ENCODE measurements at regions not wholly inside any gene's neighbourhood (a gene's known extent, or its start where the extent isn't known, plus 50 kb on each side); places are given as distances from the start of the nearest gene placed in this dataset.

DNA sequence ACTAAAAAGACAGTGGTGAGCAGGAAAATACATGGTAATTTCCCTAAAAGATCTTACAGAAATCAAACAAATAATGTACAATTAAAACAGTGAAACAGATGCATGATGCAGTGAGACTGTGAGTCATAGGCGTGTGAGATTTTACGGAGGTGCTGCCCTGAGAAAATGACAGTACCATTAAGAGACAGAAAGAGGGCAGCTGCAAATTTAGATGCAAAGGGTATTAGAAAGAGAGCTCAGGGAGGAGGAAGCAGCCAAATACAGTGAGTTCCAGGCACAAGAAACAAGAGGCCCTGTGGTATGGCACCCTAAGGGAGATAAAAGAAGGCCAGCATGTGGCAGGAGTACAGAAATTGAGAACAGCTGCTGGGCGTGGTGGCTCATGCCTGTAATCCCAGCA is 88.5 kb upstream of the FIBIN start:
- Histone ChIP-seq H3K4me3 (ENCODE audit: low read depth, low read length) (no peak overlapping the region), H3K4me1 (no peaks in the 10 kb centered on the region), H3K27me3 (no peaks in the 10 kb centered on the region), H3K9me3 (no peaks in the 10 kb centered on the region), H3K36me3 (no peaks in the 10 kb centered on the region)
- TF ChIP-seq, protein P1, sequence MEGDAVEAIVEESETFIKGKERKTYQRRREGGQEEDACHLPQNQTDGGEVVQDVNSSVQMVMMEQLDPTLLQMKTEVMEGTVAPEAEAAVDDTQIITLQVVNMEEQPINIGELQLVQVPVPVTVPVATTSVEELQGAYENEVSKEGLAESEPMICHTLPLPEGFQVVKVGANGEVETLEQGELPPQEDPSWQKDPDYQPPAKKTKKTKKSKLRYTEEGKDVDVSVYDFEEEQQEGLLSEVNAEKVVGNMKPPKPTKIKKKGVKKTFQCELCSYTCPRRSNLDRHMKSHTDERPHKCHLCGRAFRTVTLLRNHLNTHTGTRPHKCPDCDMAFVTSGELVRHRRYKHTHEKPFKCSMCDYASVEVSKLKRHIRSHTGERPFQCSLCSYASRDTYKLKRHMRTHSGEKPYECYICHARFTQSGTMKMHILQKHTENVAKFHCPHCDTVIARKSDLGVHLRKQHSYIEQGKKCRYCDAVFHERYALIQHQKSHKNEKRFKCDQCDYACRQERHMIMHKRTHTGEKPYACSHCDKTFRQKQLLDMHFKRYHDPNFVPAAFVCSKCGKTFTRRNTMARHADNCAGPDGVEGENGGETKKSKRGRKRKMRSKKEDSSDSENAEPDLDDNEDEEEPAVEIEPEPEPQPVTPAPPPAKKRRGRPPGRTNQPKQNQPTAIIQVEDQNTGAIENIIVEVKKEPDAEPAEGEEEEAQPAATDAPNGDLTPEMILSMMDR (IDR thresholded peaks at IDR 0.05; ENCODE audit: low read depth, low read length): no peak
- no peak for DNase-seq

DNA sequence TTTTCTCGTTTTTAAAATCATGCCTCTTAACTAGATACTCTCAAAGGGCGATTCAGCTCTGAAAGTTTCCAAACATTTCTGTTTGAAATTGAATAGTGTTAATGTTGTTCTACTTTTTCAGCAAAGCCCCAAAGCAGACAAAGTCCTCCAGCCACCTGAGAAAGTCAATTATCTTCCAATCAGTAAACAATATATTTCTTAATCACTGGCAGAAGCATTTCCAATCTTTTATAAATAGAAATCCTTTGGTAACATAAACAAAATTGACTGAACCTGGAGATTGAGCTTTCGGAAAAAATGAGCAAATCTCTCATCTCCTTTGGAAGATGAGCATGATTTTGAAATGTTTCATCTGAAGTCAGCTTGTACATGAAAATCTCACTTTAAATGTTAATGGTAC is 84.4 kb upstream of the FIBIN start:
- no peaks in the 10 kb centered on the region for H3K36me3 ChIP-seq
- no peak for DNase-seq
- no peaks in the 10 kb centered on the region for H3K9me3 ChIP-seq
- no peaks in the 10 kb centered on the region for H3K27me3 ChIP-seq
- TF ChIP-seq, protein P1 (IDR thresholded peaks at IDR 0.05; ENCODE audit: low read depth, low read length): no peak
- no peak overlapping the region for H3K4me3 ChIP-seq (ENCODE audit: low read depth, low read length)
- no peaks in the 10 kb centered on the region for H3K4me1 ChIP-seq

DNA sequence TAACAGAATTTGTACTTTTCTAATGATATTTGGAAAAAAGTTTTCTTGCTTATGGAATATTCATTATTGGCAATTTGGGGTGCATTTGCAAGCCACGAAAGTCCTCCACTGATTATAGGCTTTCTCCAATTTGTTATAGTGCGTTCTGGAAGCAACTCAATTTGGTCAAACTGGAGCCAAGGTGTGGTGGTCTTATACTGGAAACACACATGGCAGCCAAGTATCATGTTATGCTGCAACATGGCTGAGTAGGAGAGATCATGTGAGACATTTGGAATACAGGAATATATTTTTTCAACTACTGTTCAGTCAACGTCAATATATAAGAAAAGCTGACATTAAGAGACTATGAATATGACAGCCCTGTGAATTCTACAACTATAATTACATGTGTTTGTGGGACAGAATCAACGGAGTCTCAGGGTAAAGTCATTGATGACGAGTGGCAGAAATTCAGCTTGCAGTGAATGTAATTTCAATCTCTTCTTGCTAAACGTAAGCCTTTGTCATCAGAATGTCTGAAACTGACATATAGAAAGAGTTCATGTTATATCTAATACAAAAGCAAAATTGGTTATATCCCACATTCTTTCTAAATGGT is 83.8 kb upstream of the FIBIN start:
- Histone ChIP-seq H3K4me1 (no peaks in the 10 kb centered on the region), H3K27me3 (no peaks in the 10 kb centered on the region)
- TF ChIP-seq, protein P1 (IDR thresholded peaks at IDR 0.05; ENCODE audit: low read depth, low read length): no peak

DNA sequence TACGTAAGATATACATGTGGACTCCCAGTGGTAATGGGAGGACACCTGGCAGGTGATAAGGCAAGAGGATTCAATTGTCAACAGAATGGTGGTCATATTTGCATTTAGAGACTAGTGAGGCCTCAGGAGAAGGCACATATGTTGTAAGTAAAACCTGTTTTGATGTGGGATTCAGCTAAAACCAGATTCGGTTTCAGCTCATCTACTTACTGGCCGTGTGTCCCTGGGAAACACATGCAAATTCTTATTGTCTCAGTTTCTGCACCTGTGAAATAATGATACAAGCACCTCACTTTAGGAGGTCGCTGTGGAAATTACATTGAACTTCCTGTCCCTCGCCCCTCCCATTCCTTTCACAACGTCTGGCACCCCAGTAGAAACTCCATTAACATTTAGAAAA is 78.9 kb upstream of the FIBIN start:
- no peaks in the 10 kb centered on the region for H3K36me3 ChIP-seq
- H3K4me3 ChIP-seq (ENCODE audit: low read depth, low read length): no peak overlapping the region
- no peaks in the 10 kb centered on the region for H3K27me3 ChIP-seq
- TF ChIP-seq, protein P1 (IDR thresholded peaks at IDR 0.05; ENCODE audit: low read depth, low read length): no peak
- no peak for DNase-seq
- H3K4me1 ChIP-seq: no peaks in the 10 kb centered on the region
- H3K9me3 ChIP-seq: no peaks in the 10 kb centered on the region

More for the DNA sequence above, 83.8 kb upstream of the FIBIN start:
- Histone ChIP-seq H3K36me3 (no peaks in the 10 kb centered on the region), H3K9me3 (no peaks in the 10 kb centered on the region), H3K4me3 (ENCODE audit: low read depth, low read length) (no peak overlapping the region)
- no peak for DNase-seq

DNA sequence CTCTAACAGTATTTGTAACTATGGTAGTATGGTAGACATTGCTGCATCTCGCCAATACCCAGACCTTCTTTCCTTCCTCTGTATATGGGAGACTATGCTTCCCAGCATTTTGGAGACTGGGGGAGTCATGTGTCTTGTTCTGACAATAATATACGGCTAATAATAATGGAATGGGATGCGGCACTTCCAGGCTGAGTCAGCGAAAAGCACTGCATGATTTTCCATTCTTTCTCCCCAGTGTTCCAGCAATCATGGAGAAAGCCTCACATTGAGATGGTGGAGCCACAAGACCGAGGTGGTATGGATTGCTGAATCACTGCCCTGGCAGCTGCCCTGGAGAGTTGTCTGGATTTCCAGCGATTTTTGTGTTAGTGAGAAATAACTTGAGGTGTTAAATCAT is 77.1 kb upstream of the FIBIN start:
- Histone ChIP-seq H3K36me3 (no peaks in the 10 kb centered on the region), H3K4me1 (no peaks in the 10 kb centered on the region), H3K9me3 (no peaks in the 10 kb centered on the region), H3K27me3 (no peaks in the 10 kb centered on the region), H3K4me3 (ENCODE audit: low read depth, low read length) (no peak overlapping the region)
- TF ChIP-seq, protein P1 (IDR thresholded peaks at IDR 0.05; ENCODE audit: low read depth, low read length): no peak
- no peak for DNase-seq

DNA sequence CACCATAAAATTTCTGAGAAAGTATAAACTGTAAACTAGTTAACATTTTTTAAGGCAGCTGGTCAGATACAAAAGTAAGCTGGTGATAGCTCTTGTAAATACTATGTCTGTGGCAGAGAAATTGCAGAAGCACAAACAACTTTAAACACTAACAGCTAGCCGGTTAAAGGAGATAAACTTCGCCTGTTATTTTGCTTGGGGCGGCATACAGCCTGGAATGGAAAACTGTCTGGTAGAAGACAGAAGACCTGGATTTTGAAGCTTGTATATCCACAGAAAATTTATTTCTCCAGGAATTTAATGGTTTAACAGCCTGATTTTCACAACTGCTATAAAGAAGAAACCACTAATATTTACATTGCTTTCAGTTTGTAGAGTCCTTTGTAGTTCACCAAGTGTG is 65.3 kb upstream of the FIBIN start:
- TF ChIP-seq, protein P1 (IDR thresholded peaks at IDR 0.05; ENCODE audit: low read depth, low read length): no peak
- H3K4me1 ChIP-seq: no peaks in the 10 kb centered on the region
- no peaks in the 10 kb centered on the region for H3K9me3 ChIP-seq
- DNase-seq: no peak
- no peaks in the 10 kb centered on the region for H3K27me3 ChIP-seq
- no peak overlapping the region for H3K4me3 ChIP-seq (ENCODE audit: low read depth, low read length)
- no peaks in the 10 kb centered on the region for H3K36me3 ChIP-seq
